SK-N-MC (cell line): ENCODE measurements at regions not wholly inside any gene's neighbourhood (a gene's known extent, or its start where the extent isn't known, plus 50 kb on each side); places are given as distances from the start of the nearest gene placed in this dataset.

Source experiments
- EZH2 ChIP-seq: fragments of 200-600 bp; sonication (generic); IDR thresholded peaks from one replicate; pipeline ENCODE4 v1.6.1; 2017; ENCODE audit warnings: antibody characterized with exemption
- POLR2AphosphoS5 ChIP-seq: IDR thresholded peaks from 2 replicates; pipeline ENCODE4 v1.6.1; 2012; ENCODE audit warnings: mild to moderate bottlenecking, low read depth, low read length, borderline replicate concordance

- TF ChIP-seq EZH2 (no peak), POLR2AphosphoS5 (no peak; the same call in 1 of the 2 replicates)
Measured at GRCh38 chr12:23169012-23169695, 544.2 kb downstream of the ETNK1 start.
